GM21515 (cell line): ENCODE measurements at regions not wholly inside any gene's neighbourhood (a gene's known extent, or its start where the extent isn't known, plus 50 kb on each side); places are given as distances from the start of the nearest gene placed in this dataset.
"Not testable (repeated sequence)": the region's sequence is repeated elsewhere in the genome, so short reads cannot be mapped to it uniquely, and the experiment has no call there.

Source experiments
- ATAC-seq: cut with Tn5 transposase; IDR thresholded peaks from one replicate; pipeline ENCODE4 v1.9.1; 2021; ENCODE audit not compliant: unreplicated experiment

GRCh38 chr4:157700898-157701694, 471.7 kb downstream of the GASK1B start:
- no peak for ATAC-seq

GRCh38 chr4:157689476-157689875, 468.9 kb downstream of the GRIA2 start:
- no peak for ATAC-seq

- ATAC-seq, result no peak
Measured at GRCh38 chr4:157687971-157688370, 467.4 kb downstream of the GRIA2 start.

- not testable (repeated sequence) for ATAC-seq
Measured at GRCh38 chr4:157679326-157679725, 458.8 kb downstream of the GRIA2 start.

GRCh38 chr4:157678478-157678877, 457.9 kb downstream of the GRIA2 start:
- ATAC-seq, result no peak

- no peak for ATAC-seq
Measured at GRCh38 chr4:157674699-157675098, 454.2 kb downstream of the GRIA2 start.

- ATAC-seq, result no peak
Measured at GRCh38 chr4:157667836-157668235, 447.3 kb downstream of the GRIA2 start.

GRCh38 chr4:157664726-157665125, 444.2 kb downstream of the GRIA2 start:
- ATAC-seq, result no peak

GRCh38 chr4:157655096-157655809, 434.7 kb downstream of the GRIA2 start:
- no peak for ATAC-seq

- no peak for ATAC-seq
Measured at GRCh38 chr4:157643257-157643656, 422.7 kb downstream of the GRIA2 start.

GRCh38 chr4:157634057-157634456, 413.5 kb downstream of the GRIA2 start:
- no peak for ATAC-seq

GRCh38 chr4:157616741-157617472, 396.4 kb downstream of the GRIA2 start:
- no peak for ATAC-seq

GRCh38 chr4:157607996-157608395, 387.5 kb downstream of the GRIA2 start:
- ATAC-seq, result no peak

GRCh38 chr4:157600583-157600982, 380.1 kb downstream of the GRIA2 start:
- ATAC-seq, result no peak

- no peak for ATAC-seq
Measured at GRCh38 chr4:157591245-157591644, 370.7 kb downstream of the GRIA2 start.

GRCh38 chr4:157590679-157591078, 370.2 kb downstream of the GRIA2 start:
- no peak for ATAC-seq

- no peak for ATAC-seq
Measured at GRCh38 chr4:157587681-157588423, 367.3 kb downstream of the GRIA2 start.

GRCh38 chr4:157582141-157582540, 361.6 kb downstream of the GRIA2 start:
- ATAC-seq, result no peak

- ATAC-seq, result no peak
Measured at GRCh38 chr4:157576671-157577217, 356.2 kb downstream of the GRIA2 start.

- ATAC-seq, result no peak
Measured at GRCh38 chr4:157575339-157575738, 354.8 kb downstream of the GRIA2 start.

- ATAC-seq, result no peak
Measured at GRCh38 chr4:157574606-157575005, 354.1 kb downstream of the GRIA2 start.
